Transverse colon (tissue), 4 donors: ENCODE measurements at regions not wholly inside any gene's neighbourhood (a gene's known extent, or its start where the extent isn't known, plus 50 kb on each side); places are given as distances from the start of the nearest gene placed in this dataset.

ENCODE experiments used
- DNase-seq: peaks from one replicate; pipeline ENCODE4 v3.0.0-alpha.2; 2019
- H3K27ac ChIP-seq, 4 donors: fragments of 200-600 bp; sonication (generic); 2 replicates each; pipeline ENCODE4 v1.5.1; 2016 to 2018; ENCODE audit warnings: inconsistent platforms in 4 of 4
- H3K27me3 ChIP-seq: fragments of 200-600 bp; sonication (generic); 2 replicates; pipeline ENCODE4 v1.5.1; 2017; ENCODE audit warnings: inconsistent platforms
- H3K36me3 ChIP-seq, 4 donors: fragments of 200-600 bp; sonication (generic); 2 replicates each; pipeline ENCODE4 v1.5.1; 2017 to 2019; ENCODE audit warnings: inconsistent platforms in 4 of 4
- H3K4me1 ChIP-seq, 4 donors: fragments of 200-600 bp; sonication (generic); 2 replicates each; pipeline ENCODE4 v1.5.1; 2017 to 2020; ENCODE audit warnings: inconsistent platforms in 4 of 4
- H3K4me3 ChIP-seq, 4 donors: fragments of 200-600 bp; sonication (generic); 1 replicate in 1 of 4; 2 replicates in 3 of 4; pipeline versions ENCODE4 v1.5.1 to v1.6.1; 2017 to 2019; ENCODE audit warnings: inconsistent platforms in 4 of 4
- H3K9me3 ChIP-seq, 2 donors: fragments of 200-600 bp; sonication (generic); 2 replicates each; pipeline ENCODE4 v1.5.1; 2017 to 2019; ENCODE audit warnings: inconsistent platforms in 2 of 2
- EP300 ChIP-seq: sonication (generic); formaldehyde crosslinking; IDR thresholded peaks from one replicate; pipeline ENCODE4 v1.6.1; 2017; ENCODE audit warnings: antibody characterized with exemption, low read depth
- POLR2A ChIP-seq: fragments of 450-650 bp; IDR thresholded peaks from one replicate; pipeline ENCODE4 v1.6.1; 2016; ENCODE audit warnings: antibody characterized with exemption, mild to moderate bottlenecking, moderate library complexity
- POLR2AphosphoS5 ChIP-seq, 3 donors: sonication (generic); formaldehyde crosslinking; IDR thresholded peaks; one replicate each; pipeline ENCODE4 v1.6.1; 2016; ENCODE audit warnings: antibody characterized with exemption in 3 of 3
- WGBS, 2 donors: methylation state at CpG; one replicate each; pipeline ENCODE4 v1.1.5; 2018; ENCODE audit warnings: low coverage in 1 of 2; 5-methylcytosine and 5-hydroxymethylcytosine counted together
- in situ Hi-C, 4 donors: fragments of 200-750 bp; cut with MboI; loops; one replicate each; pipeline versions ENCODE4 v1.15.0 to v1.15.1; 2017; ENCODE audit warnings: low sequenced_read_pairs in 3 of 4, low pct_ligation_motif_present in 1 of 4, low pct_unique_long_range_greater_than_20kb in 1 of 4
- intact Hi-C: fragments of 100-400 bp; cut with DNase I; formaldehyde crosslinking; loops from one replicate; pipeline ENCODE4 v1.15.1; 2023; ENCODE audit warnings: low total_unique reads
- TF ChIP-seq, protein P1 (sequence below), 5 experiments: fragments of 200-600 bp in 3 of 5; fragments of 450-650 bp in 2 of 5; sonication (generic) in 3 of 5; IDR thresholded peaks; 1 replicate in 2 of 5; 2 replicates in 3 of 5; pipeline ENCODE4 v1.5.1; 2016 to 2017; ENCODE audit warnings: antibody characterized with exemption in 5 of 5, inconsistent platforms in 3 of 5, mild to moderate bottlenecking in 2 of 5, moderate library complexity in 1 of 5

DNA sequence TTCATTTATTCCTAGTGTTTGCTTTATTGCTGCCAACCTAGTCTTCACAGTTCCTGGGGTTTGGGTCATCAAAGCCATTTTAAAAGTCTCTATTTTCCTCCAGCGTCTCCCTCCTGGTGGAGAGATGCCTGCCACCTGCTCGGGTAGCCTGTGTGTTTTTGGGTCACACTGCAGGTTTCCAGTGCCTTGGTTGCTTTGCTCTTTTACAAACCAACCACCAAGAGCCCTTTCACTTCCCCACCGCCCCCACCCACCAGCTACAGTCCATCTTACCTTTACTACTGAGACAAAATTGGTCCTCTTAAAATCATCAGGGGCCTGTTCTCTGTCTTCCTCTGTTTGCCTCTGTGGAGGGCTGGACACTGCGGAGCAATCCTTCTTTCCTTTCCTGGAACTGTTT, 280.5 kb upstream of the GATB start:
- 85 to 90% methylated on average over 2 to 4 of the region's 4 CpGs for WGBS, 2 donors
- peaks cover 0 to 3% of the 10 kb centered on the region in 2 donors for H3K9me3 ChIP-seq
- no peak for TF ChIP-seq POLR2A
- TF ChIP-seq EP300, result no peak
- TF ChIP-seq, protein P1, sequence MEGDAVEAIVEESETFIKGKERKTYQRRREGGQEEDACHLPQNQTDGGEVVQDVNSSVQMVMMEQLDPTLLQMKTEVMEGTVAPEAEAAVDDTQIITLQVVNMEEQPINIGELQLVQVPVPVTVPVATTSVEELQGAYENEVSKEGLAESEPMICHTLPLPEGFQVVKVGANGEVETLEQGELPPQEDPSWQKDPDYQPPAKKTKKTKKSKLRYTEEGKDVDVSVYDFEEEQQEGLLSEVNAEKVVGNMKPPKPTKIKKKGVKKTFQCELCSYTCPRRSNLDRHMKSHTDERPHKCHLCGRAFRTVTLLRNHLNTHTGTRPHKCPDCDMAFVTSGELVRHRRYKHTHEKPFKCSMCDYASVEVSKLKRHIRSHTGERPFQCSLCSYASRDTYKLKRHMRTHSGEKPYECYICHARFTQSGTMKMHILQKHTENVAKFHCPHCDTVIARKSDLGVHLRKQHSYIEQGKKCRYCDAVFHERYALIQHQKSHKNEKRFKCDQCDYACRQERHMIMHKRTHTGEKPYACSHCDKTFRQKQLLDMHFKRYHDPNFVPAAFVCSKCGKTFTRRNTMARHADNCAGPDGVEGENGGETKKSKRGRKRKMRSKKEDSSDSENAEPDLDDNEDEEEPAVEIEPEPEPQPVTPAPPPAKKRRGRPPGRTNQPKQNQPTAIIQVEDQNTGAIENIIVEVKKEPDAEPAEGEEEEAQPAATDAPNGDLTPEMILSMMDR (IDR thresholded peaks at IDR 0.05), result no peak
- TF ChIP-seq POLR2AphosphoS5 (IDR thresholded peaks at IDR 0.05), result no peak
- peaks cover 9 to 10% (median 9%) of the 10 kb centered on the region in 4 donors for H3K4me1 ChIP-seq
- no peaks in the 10 kb centered on the region for H3K36me3 ChIP-seq
- no peak overlapping the region for H3K27ac ChIP-seq
- no peak overlapping the region for H3K4me3 ChIP-seq
- in situ Hi-C loops, result no loop called here
- peaks cover 24% of the 10 kb centered on the region for H3K27me3 ChIP-seq
- DNase-seq, result no peak
- intact Hi-C loops, result no loop called here

DNA sequence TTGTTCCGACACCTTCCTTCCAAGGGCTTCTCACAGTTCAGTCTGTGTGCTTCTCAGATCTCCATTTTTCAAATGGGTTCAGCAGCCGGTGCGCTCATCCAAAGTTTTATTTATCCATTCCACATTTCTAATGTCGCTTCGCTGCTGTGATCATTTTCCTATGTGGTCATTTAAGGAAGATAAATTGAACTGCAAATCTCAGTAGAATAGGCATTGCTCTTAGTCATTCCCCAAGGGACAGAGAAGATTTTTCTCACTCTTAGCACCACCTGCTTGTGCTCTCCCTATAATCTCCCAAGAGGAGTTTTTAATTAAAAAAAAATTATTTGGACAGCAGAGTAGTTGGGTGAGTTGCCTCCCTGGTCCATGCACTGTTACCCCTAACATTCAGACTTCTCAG, 278.9 kb upstream of the GATB start:
- WGBS, 2 donors, result 83 to 88% methylated on average over 5 of the region's 5 CpGs
- Histone ChIP-seq H3K9me3 (peaks cover 0 to 3% of the 10 kb centered on the region in 2 donors), H3K27me3 (peaks cover 8% of the 10 kb centered on the region), H3K4me1 (no peaks in the 10 kb centered on the region), H3K36me3 (no peaks in the 10 kb centered on the region), H3K4me3 (no peak overlapping the region), H3K27ac (no peak overlapping the region)
- in situ Hi-C loops, result no loop called here
- no peak for DNase-seq
- TF ChIP-seq POLR2A (no peak), POLR2AphosphoS5 (IDR thresholded peaks at IDR 0.05) (no peak), EP300 (no peak)
- TF ChIP-seq, protein P1 (IDR thresholded peaks at IDR 0.05), result no peak
- intact Hi-C loops, result no loop called here

DNA sequence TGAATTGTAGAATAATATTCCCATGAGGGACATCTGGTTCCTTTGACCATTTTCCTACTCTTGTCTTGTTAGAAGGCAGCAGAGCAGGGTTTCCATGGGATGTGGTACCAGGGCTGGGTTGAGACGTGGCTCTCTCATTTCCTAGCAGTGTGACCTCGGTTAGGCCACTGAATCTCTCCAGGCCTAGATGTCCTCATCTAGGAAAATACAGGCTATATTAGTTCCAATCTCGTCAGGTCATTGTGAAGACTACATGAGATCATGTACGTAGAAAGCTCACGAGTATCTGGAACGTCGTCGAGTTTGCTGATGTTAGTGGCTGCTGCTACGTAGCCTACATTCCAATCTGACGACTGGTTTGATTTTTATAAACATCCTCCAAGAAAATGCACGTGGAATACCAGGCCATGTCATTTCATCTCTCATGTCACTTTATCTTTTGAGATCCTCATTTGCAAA, 278.2 kb upstream of the GATB start:
- in situ Hi-C loops, result no loop called here
- Histone ChIP-seq H3K4me1 (no peaks in the 10 kb centered on the region), H3K27ac (no peak overlapping the region), H3K9me3 (peaks cover 0 to 3% of the 10 kb centered on the region in 2 donors), H3K4me3 (no peak overlapping the region), H3K27me3 (peaks cover 8% of the 10 kb centered on the region), H3K36me3 (no peaks in the 10 kb centered on the region)
- no peak for TF ChIP-seq EP300
- no peak for TF ChIP-seq POLR2AphosphoS5 (IDR thresholded peaks at IDR 0.05)
- no peak for TF ChIP-seq POLR2A
- TF ChIP-seq, protein P1 (IDR thresholded peaks at IDR 0.05), result no peak
- intact Hi-C loops, result no loop called here
- 73 to 77% methylated on average over 8 to 11 of the region's 11 CpGs for WGBS, 2 donors
- DNase-seq, result no peak

DNA sequence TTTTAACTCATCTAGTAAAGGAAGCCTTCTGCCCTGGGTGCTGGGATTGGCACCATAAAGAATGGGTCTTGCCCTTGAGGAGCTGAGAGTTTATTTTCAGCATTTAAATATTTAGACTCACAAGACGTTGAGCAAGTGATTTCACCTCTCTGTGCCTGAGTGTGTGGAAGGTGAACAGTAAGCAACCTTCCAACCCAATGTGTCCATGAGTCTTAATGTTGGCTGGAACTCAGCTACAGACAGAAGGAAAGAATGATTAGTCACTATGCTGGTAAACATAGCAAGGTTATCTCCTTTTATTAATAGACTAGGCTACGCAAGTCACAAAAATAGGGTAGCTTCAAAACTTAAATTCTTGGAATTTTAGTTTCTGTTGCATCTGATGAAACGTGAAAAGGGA, 277.4 kb upstream of the GATB start:
- intact Hi-C loops (no loop called here), in situ Hi-C loops (no loop called here)
- Histone ChIP-seq H3K27me3 (no peaks in the 10 kb centered on the region), H3K36me3 (no peaks in the 10 kb centered on the region), H3K9me3 (peaks cover 0 to 3% of the 10 kb centered on the region in 2 donors), H3K27ac (no peak overlapping the region), H3K4me3 (no peak overlapping the region), H3K4me1 (no peaks in the 10 kb centered on the region)
- TF ChIP-seq, protein P1 (IDR thresholded peaks at IDR 0.05), result no peak
- TF ChIP-seq POLR2AphosphoS5 (IDR thresholded peaks at IDR 0.05), result no peak
- 87 to 91% methylated on average over 2 to 3 of the region's 3 CpGs for WGBS, 2 donors
- no peak for DNase-seq
